ENCODE measurements at regions not wholly inside any gene's neighbourhood (a gene's known extent, or its start where the extent isn't known, plus 50 kb on each side); places are given as distances from the start of the nearest gene placed in this dataset.

GRCh38 chr13:74389056-74389455 lies 254.9 kb upstream of the KLF12 start:
- TF ChIP-seq CTCF (IDR thresholded peaks at IDR 0.05) (no peak), POLR2A (IDR thresholded peaks at IDR 0.05) (no peak)
